GM12864 (cell line): ENCODE measurements at regions not wholly inside any gene's neighbourhood (a gene's known extent, or its start where the extent isn't known, plus 50 kb on each side); places are given as distances from the start of the nearest gene placed in this dataset.

ENCODE experiments used
- DNase-seq: peaks from one replicate; pipeline ENCODE4 v3.0.0-alpha.2; 2011; ENCODE audit warnings: low read depth
- H3K4me3 ChIP-seq: 2 replicates; pipeline ENCODE4 v1.5.1; 2011; ENCODE audit warnings: mild to moderate bottlenecking, low read depth, low read length, control low read depth
- TF ChIP-seq, protein P1 (sequence below): IDR thresholded peaks from 2 replicates; pipeline ENCODE4 v1.5.1; 2011; ENCODE audit warnings: low read depth, mild to moderate bottlenecking, moderate library complexity, low read length, control low read depth, inconsistent platforms; ENCODE audit errors: missing control alignments

- TF ChIP-seq, protein P1, sequence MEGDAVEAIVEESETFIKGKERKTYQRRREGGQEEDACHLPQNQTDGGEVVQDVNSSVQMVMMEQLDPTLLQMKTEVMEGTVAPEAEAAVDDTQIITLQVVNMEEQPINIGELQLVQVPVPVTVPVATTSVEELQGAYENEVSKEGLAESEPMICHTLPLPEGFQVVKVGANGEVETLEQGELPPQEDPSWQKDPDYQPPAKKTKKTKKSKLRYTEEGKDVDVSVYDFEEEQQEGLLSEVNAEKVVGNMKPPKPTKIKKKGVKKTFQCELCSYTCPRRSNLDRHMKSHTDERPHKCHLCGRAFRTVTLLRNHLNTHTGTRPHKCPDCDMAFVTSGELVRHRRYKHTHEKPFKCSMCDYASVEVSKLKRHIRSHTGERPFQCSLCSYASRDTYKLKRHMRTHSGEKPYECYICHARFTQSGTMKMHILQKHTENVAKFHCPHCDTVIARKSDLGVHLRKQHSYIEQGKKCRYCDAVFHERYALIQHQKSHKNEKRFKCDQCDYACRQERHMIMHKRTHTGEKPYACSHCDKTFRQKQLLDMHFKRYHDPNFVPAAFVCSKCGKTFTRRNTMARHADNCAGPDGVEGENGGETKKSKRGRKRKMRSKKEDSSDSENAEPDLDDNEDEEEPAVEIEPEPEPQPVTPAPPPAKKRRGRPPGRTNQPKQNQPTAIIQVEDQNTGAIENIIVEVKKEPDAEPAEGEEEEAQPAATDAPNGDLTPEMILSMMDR, result no peak
- no peak for DNase-seq
- H3K4me3 ChIP-seq, result no peak overlapping the region
These were observed 849.1 kb upstream of the AUTS2 start for GRCh38 chr7:68748934-68749900.

DNA sequence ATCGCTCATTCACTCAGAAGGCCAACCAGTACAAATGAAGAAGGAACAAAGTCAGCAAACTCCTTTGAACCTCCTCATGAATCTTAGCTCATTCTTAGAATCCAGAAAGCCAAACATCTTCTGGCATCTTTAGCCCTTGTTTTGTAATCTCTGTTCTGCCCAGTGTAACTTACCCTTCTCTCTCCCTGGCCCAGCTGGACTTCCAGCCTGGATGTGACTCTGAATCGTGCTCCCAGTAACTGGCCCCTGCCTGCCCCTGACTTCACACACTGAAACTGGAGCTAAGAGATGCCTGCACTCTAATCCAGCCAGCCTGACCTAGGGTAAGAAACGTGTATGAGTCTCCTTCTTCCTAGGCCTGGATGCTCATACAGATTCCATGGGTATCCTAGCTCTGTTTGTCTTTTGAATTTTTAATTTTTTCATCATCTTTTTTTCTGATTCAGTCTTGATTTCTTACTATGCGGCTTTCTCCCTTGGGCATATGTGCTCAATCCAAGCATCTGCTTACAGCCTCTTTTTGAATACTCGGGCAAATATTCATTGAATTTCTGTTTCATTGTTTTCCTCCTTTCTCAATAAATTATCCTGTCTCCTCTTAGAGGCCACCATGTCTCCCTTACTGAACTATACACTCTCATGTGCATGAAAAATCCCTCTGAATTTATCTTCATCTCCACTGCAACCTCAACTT, 845.6 kb upstream of the AUTS2 start:
- DNase-seq, result no peak
- no peak overlapping the region for H3K4me3 ChIP-seq
- TF ChIP-seq, protein P1, result no peak

GRCh38 chr7:68754414-68754813, 843.9 kb upstream of the AUTS2 start:
- TF ChIP-seq, protein P1, result no peak

DNA sequence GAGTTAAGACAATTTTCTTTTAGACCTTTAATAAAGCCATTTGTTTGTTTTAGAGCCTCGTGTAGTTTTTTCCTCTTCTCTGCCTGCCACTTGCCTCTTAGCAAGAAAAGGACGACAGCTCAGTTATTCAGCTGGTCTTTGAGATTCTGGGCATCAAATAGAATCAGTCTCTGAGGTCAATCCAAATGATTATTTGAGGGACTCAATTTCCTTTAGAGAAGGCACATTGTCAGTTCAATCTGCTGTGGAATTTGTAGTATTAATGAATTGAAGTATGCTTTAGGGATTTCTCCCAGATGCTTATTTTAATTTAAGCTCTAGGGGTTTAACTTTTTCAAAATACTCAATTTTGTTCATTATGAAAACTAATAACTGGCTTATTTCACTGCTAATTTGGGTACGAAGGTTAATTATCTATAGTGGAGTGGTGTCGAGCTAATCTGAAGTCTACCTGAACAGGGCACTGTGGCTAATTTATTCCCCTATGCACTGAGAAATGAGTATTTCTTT, 841.2 kb upstream of the AUTS2 start:
- TF ChIP-seq, protein P1, result no peak
- H3K4me3 ChIP-seq, result no peak overlapping the region
- DNase-seq, result no peak

More at GRCh38 chr7:68754414-68754813, 843.9 kb upstream of the AUTS2 start:
- no peak for DNase-seq
- H3K4me3 ChIP-seq, result no peak overlapping the region

DNA sequence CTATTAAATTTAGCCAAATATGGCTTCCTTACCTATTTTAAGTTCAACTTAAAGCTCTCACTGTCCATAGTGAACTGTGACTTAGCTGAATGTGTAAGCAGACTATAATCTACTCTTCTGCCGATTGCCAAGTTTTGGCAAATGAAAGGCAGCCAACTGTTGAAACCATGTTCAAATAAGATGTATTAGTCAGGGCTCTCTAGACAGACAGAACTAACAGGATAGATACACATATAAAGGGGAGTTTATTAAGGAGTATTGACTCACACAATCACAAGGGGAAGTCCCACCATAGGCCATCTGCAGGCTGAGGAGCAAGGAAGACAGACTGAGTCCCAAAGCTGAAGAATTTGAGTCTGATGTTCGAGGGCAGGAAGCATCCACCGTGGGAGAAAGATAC, 837.7 kb upstream of the AUTS2 start:
- TF ChIP-seq, protein P1, result no peak
- DNase-seq, result no peak

GRCh38 chr7:68767462-68767861, 830.8 kb upstream of the AUTS2 start:
- DNase-seq, result no peak
- no peak overlapping the region for H3K4me3 ChIP-seq
- TF ChIP-seq, protein P1, result no peak

More for the DNA sequence above, 837.7 kb upstream of the AUTS2 start:
- no peak overlapping the region for H3K4me3 ChIP-seq
